ENCODE measurements at regions not wholly inside any gene's neighbourhood (a gene's known extent, or its start where the extent isn't known, plus 50 kb on each side); places are given as distances from the start of the nearest gene placed in this dataset.

DNA sequence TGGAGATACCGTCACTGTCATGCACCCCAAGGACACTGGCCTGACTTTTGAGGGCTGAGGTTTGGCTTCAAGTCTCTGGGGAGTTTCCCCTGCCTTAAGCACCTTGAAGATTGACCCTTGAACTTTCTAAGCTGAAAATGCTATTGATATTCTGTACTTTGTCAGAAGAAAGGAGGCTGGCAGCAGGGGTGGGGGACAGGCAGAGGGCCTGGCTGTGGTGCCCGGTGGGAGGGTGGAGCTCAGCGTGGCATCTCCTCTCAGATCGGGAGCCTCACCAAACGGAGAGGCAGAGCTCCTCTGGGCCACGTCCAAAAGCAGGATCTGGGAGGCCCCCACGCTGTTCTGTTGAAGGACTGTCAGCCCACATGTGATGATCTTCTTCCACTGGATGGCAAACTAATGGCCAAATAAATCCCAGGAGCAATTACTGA lies 305.2 kb upstream of the IRX3 start:
- no peak for ATAC-seq
- Histone ChIP-seq H3K27ac (no peak overlapping the region), H3K9me3 (no peaks in the 10 kb centered on the region), H3K27me3 (peaks cover 0 to 21% (median 0%) of the 10 kb centered on the region in 9 donors), H3K4me1 (peaks cover 0 to 6% (median 0%) of the 10 kb centered on the region in 12 donors), H3K36me3 (no peaks in the 10 kb centered on the region), H3K4me3 (no peak overlapping the region)
- intact Hi-C loops (cut with DNase I), result no loop called here
- no peak for TF ChIP-seq POLR2A (IDR thresholded peaks at IDR 0.05)
- TF ChIP-seq, protein P1, sequence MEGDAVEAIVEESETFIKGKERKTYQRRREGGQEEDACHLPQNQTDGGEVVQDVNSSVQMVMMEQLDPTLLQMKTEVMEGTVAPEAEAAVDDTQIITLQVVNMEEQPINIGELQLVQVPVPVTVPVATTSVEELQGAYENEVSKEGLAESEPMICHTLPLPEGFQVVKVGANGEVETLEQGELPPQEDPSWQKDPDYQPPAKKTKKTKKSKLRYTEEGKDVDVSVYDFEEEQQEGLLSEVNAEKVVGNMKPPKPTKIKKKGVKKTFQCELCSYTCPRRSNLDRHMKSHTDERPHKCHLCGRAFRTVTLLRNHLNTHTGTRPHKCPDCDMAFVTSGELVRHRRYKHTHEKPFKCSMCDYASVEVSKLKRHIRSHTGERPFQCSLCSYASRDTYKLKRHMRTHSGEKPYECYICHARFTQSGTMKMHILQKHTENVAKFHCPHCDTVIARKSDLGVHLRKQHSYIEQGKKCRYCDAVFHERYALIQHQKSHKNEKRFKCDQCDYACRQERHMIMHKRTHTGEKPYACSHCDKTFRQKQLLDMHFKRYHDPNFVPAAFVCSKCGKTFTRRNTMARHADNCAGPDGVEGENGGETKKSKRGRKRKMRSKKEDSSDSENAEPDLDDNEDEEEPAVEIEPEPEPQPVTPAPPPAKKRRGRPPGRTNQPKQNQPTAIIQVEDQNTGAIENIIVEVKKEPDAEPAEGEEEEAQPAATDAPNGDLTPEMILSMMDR (IDR thresholded peaks at IDR 0.05), result no peak
- no peak for DNase-seq
- WGBS, 4 donors, result 56 to 75% (median 60%) methylated on average over 3 to 7 of the region's 7 CpGs

DNA sequence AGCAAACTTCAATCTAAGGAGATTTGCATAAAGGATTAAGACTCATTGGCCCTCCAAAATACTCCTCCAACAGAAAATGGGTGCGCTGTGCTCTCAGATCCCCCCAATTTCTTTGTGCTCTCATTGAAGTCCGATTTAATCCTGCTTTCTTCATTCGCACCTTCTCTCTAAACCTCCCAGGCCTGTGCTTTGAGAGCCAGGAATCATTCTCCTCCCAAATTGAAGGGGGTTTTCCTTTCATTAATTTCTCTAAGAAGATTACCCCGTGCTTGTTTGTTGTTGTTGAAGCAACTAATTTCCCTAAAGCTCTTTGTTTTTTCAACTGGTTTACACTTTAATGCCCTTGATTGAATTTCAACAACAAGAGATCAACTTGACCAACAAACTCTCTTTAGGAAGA lies 304.2 kb upstream of the IRX3 start:
- Histone ChIP-seq H3K27me3 (peaks cover 0 to 19% (median 0%) of the 10 kb centered on the region in 9 donors), H3K4me1 (peaks cover 0 to 6% (median 0%) of the 10 kb centered on the region in 12 donors), H3K9me3 (no peaks in the 10 kb centered on the region), H3K36me3 (no peaks in the 10 kb centered on the region), H3K27ac (no peak overlapping the region), H3K4me3 (no peak overlapping the region)
- DNase-seq (no peak), ATAC-seq (no peak)
- no peak for TF ChIP-seq POLR2A (IDR thresholded peaks at IDR 0.05)
- TF ChIP-seq, protein P1 (IDR thresholded peaks at IDR 0.05), result no peak
- 73 to 76% (median 75%) methylated on average over 4 of the region's 4 CpGs for WGBS, 4 donors
- intact Hi-C loops (cut with DNase I), result no loop called here

DNA sequence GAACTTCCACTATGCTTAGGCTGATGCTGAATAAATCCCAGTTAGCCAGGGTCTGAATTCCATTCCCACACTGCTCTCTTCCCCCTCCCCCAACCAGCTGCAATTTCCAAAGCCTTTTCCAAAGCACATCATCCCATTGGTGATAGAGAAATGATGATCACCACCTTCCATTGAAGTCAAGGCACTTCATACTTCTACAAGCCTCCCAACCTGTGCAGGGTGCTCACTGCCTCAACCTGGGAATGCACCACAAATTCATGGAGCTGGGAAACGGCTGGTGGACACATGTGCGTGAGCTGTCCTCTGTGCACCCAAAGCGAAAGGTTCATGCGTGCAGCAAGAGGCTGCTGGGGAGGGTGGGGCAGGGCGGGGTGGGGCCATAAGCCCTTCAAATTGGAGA lies 302.7 kb upstream of the IRX3 start:
- Histone ChIP-seq H3K9me3 (no peaks in the 10 kb centered on the region), H3K27ac (no peak overlapping the region), H3K4me3 (no peak overlapping the region), H3K27me3 (peaks cover 0 to 8% (median 0%) of the 10 kb centered on the region in 9 donors), H3K36me3 (no peaks in the 10 kb centered on the region), H3K4me1 (peaks cover 0 to 6% (median 0%) of the 10 kb centered on the region in 12 donors)
- 83 to 92% (median 90%) methylated on average over 5 of the region's 5 CpGs for WGBS, 4 donors
- TF ChIP-seq, protein P1 (IDR thresholded peaks at IDR 0.05), result no peak
- TF ChIP-seq POLR2A (IDR thresholded peaks at IDR 0.05), result no peak
- ATAC-seq (no peak), DNase-seq (no peak)
- intact Hi-C loops (cut with DNase I), result no loop called here

DNA sequence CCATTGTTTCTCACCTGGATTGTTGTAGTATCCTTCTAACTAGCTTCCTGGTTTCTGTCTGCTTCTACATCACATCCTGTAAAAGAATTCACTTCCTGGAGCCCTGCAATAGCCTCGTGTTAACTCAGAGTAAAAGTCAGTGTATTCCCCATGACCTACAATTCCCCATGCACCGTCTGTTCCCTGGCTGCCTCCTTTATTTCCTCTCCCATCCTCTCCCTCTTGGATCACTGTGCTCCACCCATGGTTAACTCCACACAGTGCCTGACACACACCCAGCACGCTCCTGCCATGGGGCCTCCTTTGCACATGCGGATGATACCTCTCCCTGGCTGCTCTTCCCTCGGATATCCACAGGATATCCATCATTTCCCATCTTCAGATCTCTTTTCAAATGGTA lies 301.4 kb upstream of the IRX3 start:
- Histone ChIP-seq H3K36me3 (no peaks in the 10 kb centered on the region), H3K4me1 (peaks cover 0 to 6% (median 0%) of the 10 kb centered on the region in 12 donors), H3K27ac (no peak overlapping the region), H3K4me3 (no peak overlapping the region), H3K9me3 (no peaks in the 10 kb centered on the region), H3K27me3 (no peaks in the 10 kb centered on the region)
- DNase-seq (no peak), ATAC-seq (no peak)
- whole genome bisulfite sequencing, 4 donors, result 51 to 66% (median 57%) methylated on average over 5 of the region's 5 CpGs
- intact Hi-C loops (cut with DNase I), result no loop called here
- no peak for TF ChIP-seq POLR2A (IDR thresholded peaks at IDR 0.05)
- TF ChIP-seq, protein P1 (IDR thresholded peaks at IDR 0.05), result no peak
